ENCODE measurements at regions not wholly inside any gene's neighbourhood (a gene's known extent, or its start where the extent isn't known, plus 50 kb on each side); places are given as distances from the start of the nearest gene placed in this dataset.

DNA sequence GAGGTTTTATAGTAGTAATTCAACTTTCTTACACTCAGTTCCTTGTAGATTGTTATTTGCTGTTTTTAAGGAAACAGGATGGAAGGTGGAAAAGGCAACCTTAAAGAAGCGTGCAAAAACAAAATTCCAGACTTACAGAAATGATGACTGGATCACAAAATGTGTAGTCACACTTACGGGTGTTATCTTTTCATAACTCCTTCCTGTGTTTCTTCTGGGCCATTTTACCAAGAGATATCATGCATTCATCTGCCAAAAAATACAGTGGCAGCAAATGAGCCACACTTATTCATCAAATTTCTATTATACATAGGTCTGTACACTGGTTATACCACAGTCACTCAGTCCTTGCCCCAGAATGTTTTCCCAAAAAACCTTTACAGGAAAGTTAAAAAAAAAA lies 94.3 kb upstream of the IL6 start:
- TF ChIP-seq EZH2 (IDR thresholded peaks at IDR 0.05; ENCODE audit: low read length, missing control alignments) (no peak), CTCF (conservative IDR thresholded peaks at IDR 0.05 in 1 of 2, IDR thresholded peaks at IDR 0.05 in 1 of 2; ENCODE audit: low read depth in 1 of 2, low read length in 2 of 2) (no peak)
